ENCODE measurements at regions not wholly inside any gene's neighbourhood (a gene's known extent, or its start where the extent isn't known, plus 50 kb on each side); places are given as distances from the start of the nearest gene placed in this dataset.

GRCh38 chr3:74267131-74267530, 347.3 kb downstream of the CNTN3 start:
- TF ChIP-seq CTCF (IDR thresholded peaks at IDR 0.05; ENCODE audit: low read depth, low read length), result no peak
- no peak for TF ChIP-seq POLR2A (IDR thresholded peaks at IDR 0.05; ENCODE audit: extremely low read depth, insufficient read length)
